ENCODE measurements at regions not wholly inside any gene's neighbourhood (a gene's known extent, or its start where the extent isn't known, plus 50 kb on each side); places are given as distances from the start of the nearest gene placed in this dataset.
"Not testable (repeated sequence)": the region's sequence is repeated elsewhere in the genome, so short reads cannot be mapped to it uniquely, and the experiment has no call there.

DNA sequence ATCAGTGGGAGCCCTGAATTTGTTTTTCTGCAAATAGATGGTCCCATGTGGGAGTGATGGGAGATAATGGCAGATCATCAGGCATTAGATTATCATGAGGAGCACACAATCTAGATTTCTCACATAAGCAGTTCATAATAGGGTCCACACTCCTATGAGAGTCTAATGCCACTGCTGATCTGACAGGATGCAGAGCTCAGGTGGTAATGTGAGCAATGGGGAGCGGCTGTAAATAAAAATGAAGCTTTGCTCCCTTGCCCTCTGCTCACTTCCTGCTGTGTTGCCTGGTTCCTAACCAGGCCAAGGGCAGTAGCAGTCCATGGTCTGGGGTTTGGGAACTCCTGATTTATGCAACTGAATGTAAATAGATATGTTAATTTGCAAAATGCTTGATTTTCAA lies 538.6 kb downstream of the TRAM1L1 start:
- no peak for DNase-seq

DNA sequence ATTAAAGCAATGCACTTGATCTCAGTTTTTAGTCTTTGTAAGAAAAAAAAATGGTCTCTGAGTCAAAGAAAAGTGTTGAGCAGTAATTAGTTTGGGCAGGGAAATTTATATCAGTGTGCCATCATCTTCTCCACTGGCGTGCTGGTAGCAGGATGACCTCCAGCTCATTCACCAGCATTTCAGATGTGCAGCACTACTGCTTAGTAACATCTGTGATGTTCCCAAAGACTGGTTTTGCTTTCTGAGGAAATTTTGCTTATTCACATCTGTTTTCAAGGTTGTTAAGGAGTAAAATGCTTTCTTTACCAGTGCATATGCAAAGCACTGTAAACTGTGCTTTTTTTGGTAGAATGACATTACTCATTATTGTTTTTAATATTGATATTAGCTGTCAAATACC lies 540.4 kb downstream of the TRAM1L1 start:
- DNase-seq = no peak

DNA sequence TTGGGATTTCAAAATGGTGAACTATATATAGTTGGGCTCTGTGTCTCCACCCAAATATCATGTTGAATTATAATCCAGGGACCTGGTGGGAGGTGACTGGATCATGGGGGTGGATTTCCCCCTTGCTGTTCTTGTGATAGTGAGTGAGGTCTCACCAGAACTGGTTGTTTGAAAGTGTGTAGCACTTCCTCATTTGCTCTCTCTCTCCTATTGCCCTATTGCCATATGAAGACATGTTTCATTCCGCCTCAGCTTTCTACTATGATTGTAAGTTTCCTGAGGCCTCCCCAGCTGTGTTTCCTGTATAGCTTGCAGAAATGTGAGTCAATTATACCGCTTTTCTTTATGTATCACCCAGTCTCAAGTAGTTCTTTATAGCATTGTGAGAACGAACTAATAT lies 545.6 kb downstream of the TRAM1L1 start:
- no peak for DNase-seq

DNA sequence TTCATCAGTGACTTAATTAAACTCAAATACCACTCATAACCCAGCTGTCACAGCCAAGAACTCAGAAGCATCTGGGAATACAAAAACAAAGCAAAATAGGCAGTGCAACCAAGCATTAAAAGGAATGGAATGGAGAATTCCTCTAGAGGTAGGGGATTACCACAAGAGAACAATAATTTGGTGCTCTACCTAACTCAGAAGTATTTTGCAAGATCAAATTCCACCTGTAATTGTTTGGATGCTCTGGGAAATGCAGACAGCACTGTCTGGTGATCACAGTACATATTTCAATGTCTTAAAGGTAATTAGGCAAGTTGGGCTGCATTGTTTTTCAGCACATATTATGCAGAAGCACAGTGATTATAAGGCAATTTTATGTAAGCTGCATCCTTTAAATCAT lies 547.5 kb downstream of the TRAM1L1 start:
- no peak for DNase-seq

DNA sequence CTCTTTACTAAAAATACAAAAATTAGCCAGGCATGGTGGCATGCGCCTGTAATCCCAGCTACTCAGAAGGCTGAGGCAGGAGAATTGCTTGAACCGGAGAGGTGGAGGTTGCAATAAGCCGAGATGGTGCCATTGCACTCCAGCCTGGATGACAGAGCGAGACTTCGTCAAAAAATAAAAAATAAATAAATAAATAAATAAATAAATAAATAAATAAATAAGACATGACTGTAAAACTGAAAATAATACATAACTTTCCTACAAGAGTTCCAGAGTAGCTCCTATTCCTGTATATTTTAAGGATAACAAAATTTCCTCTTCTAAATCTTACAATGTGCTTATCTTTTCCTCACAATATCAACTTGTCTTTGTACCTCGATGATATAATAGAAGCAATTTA lies 549.4 kb downstream of the TRAM1L1 start:
- DNase-seq = not testable (repeated sequence)

DNA sequence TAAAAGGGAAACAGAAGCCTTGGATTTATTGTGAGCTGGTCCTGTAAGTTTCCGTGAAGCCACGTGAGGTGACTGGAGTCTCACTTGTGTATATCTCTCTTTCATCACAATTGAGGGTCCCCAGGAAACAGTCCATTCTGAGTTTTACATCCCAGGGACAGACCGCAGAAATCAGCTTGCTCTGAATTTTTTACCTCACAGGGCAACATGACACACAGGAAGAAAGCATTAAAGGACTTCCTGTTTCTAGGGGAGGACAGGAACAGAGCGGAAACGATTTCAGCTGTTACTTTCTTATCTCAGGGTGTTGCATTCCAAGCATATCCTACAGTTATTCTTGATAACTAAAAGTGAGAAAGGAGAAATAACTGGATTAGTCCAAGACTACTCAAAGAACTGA lies 553.5 kb downstream of the TRAM1L1 start:
- no peak for DNase-seq

DNA sequence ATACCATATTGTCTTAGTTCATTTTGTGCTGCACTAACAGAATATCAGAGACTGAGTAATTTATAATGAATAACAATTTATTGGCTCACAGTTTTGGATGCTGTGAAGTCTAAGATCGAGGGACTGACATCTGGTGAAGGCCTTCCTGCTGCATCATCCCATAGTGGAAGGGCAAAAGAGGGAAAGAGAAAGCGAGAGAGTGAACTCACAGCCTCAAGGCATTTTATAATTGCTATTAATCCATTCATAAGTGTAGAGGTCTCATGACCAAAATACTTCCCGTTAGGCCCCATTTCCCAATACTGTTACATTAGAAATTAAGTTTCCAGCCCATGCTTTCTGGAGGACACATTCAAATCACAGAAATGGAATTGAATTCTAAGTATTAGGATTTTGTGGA lies 554.4 kb downstream of the TRAM1L1 start:
- no peak for DNase-seq

DNA sequence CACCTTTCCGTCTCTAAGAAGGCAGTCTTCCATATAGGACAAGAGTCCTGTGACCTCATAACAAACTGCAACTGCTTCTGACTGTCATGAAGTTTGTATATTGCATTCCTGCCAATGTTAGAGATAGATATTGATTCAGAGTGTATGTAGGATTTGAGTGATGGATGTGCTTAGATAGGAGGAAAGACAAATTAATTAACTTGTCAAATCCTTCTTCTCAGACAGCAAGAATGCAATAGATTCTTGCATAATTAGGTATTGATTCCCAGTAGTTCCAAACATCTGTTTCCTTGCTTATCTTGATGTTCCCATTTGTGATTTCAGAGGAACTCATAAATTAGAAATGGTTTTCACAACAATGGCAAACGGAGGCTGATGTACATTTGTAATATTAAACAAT lies 555.3 kb downstream of the TRAM1L1 start:
- no peak for DNase-seq

DNA sequence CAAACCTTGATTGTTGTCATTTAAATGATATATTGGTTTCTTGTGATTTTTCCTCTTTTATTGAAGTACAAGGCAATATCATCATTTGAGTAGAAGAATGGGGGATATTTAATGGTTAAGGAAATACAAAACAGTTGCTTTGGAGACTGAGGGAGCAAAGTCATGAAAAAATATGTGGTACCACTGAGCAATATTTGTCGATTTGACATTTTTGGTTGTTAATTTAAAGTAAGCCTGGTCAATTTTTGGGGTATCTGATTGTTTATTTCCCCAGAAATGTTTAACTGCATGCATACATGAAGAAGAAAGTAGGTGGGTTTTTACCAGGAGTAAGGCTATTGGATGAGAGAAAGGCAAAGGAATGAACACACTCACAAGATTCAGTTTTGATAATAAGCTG lies 556.2 kb downstream of the TRAM1L1 start:
- no peak for DNase-seq

DNA sequence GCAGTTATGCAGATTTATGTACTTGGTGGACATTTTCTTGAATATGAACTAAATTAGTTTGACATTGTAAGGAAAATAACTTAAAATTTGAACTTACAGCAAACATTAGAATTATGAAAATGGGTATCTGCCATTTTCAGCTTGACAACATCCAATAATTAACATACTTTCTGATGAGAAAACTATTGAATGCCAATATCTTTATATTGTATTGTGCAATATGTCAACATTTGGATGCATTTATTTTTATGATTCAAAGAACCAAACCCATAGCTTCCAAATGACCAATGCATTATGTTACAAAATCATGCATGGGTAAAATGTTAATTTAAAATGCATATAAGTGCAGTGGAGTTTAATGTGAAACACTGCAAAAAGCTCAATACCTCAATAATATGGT lies 562.5 kb downstream of the TRAM1L1 start:
- no peak for DNase-seq

DNA sequence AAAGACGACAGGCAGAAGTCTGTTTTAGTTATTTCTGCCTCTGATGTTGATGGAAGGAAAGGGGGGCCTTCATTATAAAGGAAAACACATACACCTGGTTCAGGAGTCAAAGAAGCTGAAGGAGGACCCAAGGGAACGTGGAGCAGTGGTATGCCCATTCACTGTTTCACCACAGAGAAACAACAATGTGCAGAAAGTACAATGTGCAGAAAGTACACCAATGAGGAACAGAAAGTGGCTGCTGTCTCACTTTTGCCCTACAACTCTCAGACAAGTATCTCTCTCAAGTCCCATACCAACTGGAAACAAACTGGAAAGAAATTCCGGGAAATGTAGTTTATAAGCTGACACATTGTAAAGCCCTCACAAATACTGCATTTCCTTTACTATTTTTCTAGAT lies 564.5 kb downstream of the TRAM1L1 start:
- no peak for DNase-seq

DNA sequence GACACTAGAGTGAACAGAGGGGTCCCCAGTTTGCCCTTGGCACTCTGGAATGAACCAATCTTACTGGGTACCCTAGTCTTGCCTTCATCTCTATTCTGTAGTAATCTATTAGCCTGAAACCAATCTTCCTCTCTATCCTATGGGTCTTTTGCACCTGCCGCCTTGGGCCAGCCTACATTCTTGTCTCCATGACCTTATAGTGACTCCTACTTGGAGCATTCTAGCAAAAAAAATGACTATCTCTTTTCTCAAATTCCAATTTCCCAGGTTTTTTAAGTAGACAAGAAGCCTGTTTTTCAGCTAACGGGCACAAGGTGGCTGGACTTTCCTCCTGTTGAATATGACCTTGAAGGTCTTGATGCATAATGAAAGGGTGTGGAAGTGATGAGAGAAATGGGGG lies 568.7 kb downstream of the TRAM1L1 start:
- DNase-seq = no peak

DNA sequence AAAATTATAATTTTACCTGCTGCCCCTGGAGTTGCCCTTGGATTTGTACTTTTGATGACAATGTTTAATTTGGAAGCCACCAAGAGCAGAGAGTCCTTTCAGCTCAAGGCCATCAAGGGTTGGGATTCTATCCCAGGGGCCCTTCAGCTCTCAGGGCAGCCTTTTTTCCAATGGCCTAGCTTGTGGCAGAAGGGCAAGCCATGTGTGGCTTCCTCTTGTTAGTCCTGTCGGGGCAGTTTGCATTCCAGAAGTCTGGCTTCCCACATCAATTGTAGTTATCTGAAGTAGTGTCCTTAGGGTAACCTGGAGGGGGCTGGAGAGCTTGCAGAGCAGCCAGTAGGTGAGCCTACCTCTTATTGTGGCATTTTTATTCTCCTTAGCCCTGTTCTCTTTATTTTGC lies 569.4 kb downstream of the TRAM1L1 start:
- no peak for DNase-seq

DNA sequence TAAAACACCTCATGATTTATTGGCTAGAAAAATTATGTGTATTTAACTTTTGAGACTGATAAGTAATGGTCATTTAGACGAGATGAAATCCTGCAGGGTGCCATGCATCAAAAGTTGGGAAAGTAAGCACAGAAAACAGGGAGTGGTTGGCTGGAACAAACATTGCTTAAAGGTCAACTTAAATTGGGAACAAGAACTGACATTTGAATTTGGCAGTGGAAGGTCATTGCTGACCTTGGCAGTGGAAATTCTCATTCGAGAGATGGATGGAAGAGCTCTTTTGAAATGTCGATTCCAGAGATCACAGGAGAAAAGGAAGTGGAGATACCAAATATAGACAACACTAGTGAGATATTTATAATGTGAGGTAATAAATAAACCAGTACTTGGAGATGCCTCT lies 572.8 kb downstream of the TRAM1L1 start:
- no peak for DNase-seq

DNA sequence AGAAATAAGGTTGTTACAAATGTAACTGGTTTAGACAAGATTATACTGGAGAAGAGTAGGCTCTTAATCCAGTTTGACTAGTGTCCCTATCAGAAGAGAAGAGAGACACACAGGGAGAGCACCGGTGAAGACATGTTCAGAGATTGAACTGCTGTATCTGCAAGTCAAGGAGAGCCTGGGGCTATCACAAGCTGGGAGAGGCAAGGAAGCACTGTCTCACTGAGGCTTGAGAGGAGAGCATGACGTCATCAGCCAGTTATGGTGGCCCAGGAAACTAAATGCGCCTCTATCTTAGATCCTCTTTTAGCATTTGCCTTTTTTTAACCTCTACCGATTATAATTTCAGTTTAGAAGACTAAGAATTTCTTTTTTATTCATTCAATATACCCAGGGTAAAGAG lies 583.4 kb downstream of the TRAM1L1 start:
- DNase-seq = no peak

DNA sequence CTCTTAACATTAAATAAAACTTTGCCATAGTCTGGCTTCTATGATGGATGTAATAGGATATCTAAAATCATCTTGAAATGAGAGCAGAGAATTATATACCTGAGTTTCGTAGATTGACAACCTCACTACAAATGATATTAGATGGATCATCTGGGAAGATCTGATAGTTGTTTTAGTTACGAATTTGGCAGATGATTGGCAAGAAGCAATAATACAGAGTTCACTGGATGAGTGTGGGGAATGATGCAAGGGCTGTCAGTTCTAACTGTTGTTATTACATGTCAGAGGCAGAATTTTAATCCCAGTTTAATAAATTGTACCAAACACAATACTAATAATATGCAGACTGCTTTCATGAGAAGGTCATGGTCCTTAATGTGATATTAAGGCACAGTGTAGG lies 585.2 kb downstream of the TRAM1L1 start:
- DNase-seq = no peak

DNA sequence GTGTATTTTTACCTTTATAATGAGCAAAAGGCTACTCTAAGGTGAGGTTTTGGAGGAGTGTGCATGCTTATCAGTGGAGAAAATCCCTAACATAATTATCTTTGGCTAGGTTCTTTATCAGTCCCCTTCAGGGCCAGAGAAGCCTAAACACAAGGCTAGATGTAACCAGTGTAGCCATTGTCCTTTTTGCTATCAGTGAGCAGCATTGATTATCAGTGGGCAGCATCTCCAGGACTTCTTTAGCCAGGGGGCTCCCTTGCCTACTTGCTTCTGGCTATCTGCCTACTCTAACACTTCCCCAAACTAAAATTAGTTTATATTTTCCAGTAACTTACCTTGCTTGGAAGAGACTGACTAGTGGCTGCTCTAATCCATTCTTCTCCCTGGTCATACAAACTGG lies 595.6 kb downstream of the TRAM1L1 start:
- DNase-seq = no peak

DNA sequence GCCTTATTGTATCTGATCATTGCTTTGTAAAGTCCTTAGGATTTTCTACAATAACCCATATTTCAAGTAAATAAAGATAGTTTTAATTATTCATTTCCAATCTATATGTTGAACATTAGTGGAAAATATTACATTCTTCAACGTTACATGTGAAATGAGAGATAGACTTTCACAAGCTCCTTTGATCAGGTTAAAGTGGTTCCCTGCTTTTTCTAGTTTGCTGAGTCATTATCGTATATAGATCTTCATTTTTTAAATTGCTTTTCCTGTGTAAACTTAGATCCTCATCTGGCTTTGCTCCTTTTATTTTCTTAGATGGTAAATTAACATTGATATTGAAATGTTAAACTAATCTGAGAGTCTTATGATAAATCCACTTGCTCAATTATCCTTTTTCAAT lies 599.0 kb downstream of the TRAM1L1 start:
- DNase-seq = no peak

DNA sequence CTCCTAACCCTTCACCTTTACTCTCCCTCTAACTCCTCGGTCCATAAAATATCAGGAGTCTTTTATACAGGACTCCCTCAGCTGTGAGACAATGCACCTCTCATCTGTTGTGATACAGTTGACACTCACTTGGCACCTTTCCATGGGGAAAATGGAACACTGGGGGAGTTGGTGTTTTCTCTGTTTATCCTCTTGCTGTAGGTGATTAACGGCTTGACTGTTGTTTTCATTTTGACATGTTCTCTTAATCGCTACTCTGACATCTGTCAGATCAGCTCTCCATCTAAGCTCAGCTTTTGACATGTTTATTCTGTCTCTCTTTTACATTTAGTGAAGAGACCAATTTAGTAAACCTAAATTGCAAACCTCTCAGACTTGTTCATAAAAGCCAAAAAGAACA lies 604.8 kb downstream of the TRAM1L1 start:
- no peak for DNase-seq

DNA sequence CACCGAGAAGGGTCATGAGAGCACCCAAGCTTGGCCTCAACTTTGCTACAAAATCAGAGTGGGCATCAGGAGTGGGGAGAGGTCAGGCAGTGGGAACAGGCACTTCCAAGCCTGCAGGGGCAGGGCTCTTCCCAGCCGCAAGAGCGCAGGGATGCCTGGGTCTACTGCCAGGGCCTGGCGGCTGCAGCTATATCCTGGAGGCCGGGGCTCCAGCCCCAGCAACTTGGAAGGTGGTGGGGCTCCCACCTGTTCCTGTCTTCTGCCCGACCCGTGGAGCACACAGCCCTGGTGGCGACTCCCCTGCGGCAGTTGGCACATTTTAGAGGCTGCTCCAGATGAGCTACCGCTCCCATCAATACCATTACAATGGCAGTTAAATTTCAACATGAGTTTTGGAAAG lies 607.0 kb downstream of the TRAM1L1 start:
- no peak for DNase-seq

DNA sequence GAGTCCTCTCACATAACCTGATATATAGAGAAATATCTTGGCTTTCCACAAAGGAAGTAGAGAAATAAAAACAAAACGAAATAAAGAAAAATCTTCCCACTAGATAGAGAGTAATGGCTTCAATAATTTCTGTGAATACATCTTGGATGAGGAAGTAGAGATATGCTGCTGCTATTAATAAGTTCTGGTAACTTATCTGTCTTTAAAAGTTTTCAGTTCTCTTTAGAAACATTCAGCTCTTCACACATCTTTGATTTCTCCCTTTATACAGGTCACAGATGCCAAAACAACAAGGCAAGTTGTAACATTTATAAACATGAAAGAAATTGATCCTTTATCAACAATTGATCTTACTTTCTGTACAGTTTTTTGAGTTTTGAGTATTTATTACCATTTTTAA lies 615.8 kb downstream of the TRAM1L1 start:
- no peak for DNase-seq

DNA sequence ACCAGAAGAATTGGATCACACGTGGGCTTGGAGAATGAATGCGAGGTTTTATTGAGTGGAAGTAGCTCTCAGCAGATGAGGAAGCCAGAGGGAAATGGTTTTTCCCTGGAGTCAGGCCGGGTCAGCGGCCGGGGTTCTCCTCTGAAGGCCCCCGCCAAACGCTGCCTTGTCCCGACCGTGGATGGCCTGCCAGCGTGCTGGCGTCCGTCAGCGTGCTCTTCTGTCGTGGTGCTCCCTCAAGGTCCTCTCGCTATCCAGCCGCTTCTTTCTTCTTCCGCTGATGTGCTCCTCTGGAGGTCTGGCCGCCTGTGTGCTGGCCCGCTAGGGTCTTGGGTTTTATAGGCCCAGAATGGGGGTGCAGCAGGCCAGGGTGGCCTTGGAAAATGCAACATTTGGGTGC lies 632.2 kb downstream of the TRAM1L1 start:
- no peak for DNase-seq

DNA sequence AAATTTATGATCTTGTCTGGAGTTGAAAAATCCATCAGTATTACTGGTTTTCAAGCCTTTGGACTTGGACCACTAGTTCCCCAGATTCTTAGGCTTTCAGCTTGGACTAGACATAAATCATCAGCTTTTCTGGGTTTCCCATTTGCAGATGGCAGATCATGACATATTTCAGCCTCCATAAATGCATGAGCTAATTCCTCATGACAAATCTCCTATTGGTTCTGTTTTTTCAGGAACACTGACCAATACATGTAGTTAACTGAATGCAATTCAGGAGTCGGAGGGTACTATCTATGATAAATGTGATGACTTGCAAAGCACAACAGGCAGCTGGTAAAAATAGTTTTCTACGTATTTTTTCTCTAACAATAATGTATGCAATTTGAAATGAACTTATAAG lies 635.6 kb downstream of the TRAM1L1 start:
- DNase-seq = no peak

DNA sequence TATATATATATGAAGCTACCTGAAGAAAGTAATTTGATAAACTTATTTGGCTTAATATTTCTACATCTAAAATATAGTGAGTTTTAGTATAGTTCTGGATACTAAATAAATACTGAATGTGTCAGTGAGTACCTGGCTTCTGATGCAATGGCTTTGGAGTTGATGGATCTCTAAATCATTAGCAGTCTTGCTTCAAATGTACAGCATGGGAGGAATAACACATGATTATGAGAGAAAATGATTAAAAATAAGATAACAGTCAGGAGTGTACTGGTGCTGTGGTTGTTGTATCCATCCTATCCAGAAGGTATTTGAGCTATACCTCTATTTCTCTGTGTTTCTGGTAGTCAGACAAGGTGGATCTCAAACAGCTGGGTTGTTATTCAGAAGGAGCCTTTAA lies 641.3 kb downstream of the TRAM1L1 start:
- no peak for DNase-seq
